ENCODE measurements at regions not wholly inside any gene's neighbourhood (a gene's known extent, or its start where the extent isn't known, plus 50 kb on each side); places are given as distances from the start of the nearest gene placed in this dataset.

- DNase-seq = no peak
Observed at GRCh38 chr6:55696501-55696900, 117.5 kb upstream of the HMGCLL1 start.

GRCh38 chr6:55696041-55696440 lies 117.0 kb upstream of the HMGCLL1 start:
- DNase-seq = no peak

- DNase-seq = no peak
Observed at GRCh38 chr6:55694759-55695158, 115.8 kb upstream of the HMGCLL1 start.

- no peak for DNase-seq
Observed at GRCh38 chr6:55694148-55694547, 115.2 kb upstream of the HMGCLL1 start.

- no peak for DNase-seq
Observed at GRCh38 chr6:55679503-55679902, 100.5 kb upstream of the HMGCLL1 start.

GRCh38 chr6:55678330-55679224 lies 99.6 kb upstream of the HMGCLL1 start:
- DNase-seq = peak in 1 of 3 donors; percentile 0

- DNase-seq = no peak
Observed at GRCh38 chr6:55676736-55677135, 97.7 kb upstream of the HMGCLL1 start.

- DNase-seq = no peak
Observed at GRCh38 chr6:55675941-55676340, 96.9 kb upstream of the HMGCLL1 start.

- no peak for DNase-seq
Observed at GRCh38 chr6:55674672-55675071, 95.7 kb upstream of the HMGCLL1 start.

- no peak for DNase-seq
Observed at GRCh38 chr6:55670850-55671413, 91.9 kb upstream of the HMGCLL1 start.

- no peak for DNase-seq
Observed at GRCh38 chr6:55669028-55669427, 90.0 kb upstream of the HMGCLL1 start.

GRCh38 chr6:55668591-55668990 lies 89.6 kb upstream of the HMGCLL1 start:
- no peak for DNase-seq

- DNase-seq = no peak
Observed at GRCh38 chr6:55667341-55667740, 88.3 kb upstream of the HMGCLL1 start.

GRCh38 chr6:55666606-55667225 lies 87.7 kb upstream of the HMGCLL1 start:
- DNase-seq = no peak

- DNase-seq = no peak
Observed at GRCh38 chr6:55666037-55666436, 87.0 kb upstream of the HMGCLL1 start.

- no peak for DNase-seq
Observed at GRCh38 chr6:55664591-55665587, 85.9 kb upstream of the HMGCLL1 start.

GRCh38 chr6:55663914-55664313 lies 84.9 kb upstream of the HMGCLL1 start:
- no peak for DNase-seq

GRCh38 chr6:55659304-55659703 lies 80.3 kb upstream of the HMGCLL1 start:
- no peak for DNase-seq

- DNase-seq = no peak
Observed at GRCh38 chr6:55654445-55654844, 75.5 kb upstream of the HMGCLL1 start.

GRCh38 chr6:55652429-55652828 lies 73.4 kb upstream of the HMGCLL1 start:
- DNase-seq = no peak

GRCh38 chr6:55651015-55651414 lies 72.0 kb upstream of the HMGCLL1 start:
- no peak for DNase-seq

GRCh38 chr6:55643861-55644260 lies 64.9 kb upstream of the HMGCLL1 start:
- DNase-seq = peak; percentile 37 to 57 (median 38)

GRCh38 chr6:55642366-55642765 lies 63.4 kb upstream of the HMGCLL1 start:
- no peak for DNase-seq

Data from suppressor macrophage treated with lipopolysaccharide for 1 hour (primary cell).